ENCODE measurements at regions not wholly inside any gene's neighbourhood (a gene's known extent, or its start where the extent isn't known, plus 50 kb on each side); places are given as distances from the start of the nearest gene placed in this dataset.

DNA sequence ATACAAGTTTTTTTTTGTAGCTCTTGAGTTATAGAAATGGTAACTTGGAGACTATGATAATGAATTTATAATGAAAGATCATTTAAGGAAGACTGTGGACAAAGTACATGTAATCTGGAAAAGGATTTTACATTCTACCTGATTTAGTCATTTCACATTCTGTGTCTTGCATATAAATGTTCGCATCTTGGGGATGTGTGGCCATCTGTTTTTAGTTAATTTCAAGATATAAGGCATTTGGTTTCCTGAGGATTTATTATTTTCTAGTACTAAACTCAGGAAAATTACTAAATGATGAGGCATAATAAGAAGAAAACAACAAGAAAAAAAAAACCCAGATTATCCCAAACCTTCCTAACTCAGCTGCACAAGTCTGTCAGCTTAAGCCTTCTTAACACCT is 112.7 kb upstream of the PRL start:
- no peak for TF ChIP-seq POLR2A (IDR thresholded peaks at IDR 0.05)
- TF ChIP-seq, protein P1, sequence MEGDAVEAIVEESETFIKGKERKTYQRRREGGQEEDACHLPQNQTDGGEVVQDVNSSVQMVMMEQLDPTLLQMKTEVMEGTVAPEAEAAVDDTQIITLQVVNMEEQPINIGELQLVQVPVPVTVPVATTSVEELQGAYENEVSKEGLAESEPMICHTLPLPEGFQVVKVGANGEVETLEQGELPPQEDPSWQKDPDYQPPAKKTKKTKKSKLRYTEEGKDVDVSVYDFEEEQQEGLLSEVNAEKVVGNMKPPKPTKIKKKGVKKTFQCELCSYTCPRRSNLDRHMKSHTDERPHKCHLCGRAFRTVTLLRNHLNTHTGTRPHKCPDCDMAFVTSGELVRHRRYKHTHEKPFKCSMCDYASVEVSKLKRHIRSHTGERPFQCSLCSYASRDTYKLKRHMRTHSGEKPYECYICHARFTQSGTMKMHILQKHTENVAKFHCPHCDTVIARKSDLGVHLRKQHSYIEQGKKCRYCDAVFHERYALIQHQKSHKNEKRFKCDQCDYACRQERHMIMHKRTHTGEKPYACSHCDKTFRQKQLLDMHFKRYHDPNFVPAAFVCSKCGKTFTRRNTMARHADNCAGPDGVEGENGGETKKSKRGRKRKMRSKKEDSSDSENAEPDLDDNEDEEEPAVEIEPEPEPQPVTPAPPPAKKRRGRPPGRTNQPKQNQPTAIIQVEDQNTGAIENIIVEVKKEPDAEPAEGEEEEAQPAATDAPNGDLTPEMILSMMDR (IDR thresholded peaks at IDR 0.05): no peak

All from Peyer's patch (tissue), 4 donors.